ENCODE measurements at regions not wholly inside any gene's neighbourhood (a gene's known extent, or its start where the extent isn't known, plus 50 kb on each side); places are given as distances from the start of the nearest gene placed in this dataset.

DNA sequence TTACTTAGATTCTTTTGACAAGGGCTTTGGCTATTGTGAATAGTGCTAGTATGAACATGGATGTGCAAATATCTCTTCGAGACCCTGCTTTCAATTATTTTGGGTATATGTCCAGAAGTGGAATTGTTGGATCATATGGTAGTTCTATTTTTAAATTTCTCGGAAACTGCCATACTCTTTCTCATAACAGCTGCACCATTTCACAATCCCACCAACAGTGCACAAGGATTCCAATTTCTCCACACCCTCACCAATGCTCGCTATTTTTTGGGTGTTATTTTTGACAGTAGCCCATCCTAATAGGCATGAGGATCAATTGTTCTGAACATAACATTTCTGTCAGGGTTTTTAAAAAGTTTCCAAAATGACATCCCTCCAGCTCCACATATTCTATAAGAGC, 69.2 kb upstream of the ESR1 start:
- Histone ChIP-seq H3K9me2 (ENCODE audit: insufficient read depth) (no peaks in the 10 kb centered on the region), H3K9ac (no peak overlapping the region), H3K27me3 (replicated peaks; ENCODE audit: insufficient read depth) (no peaks in the 10 kb centered on the region), H3K4me2 (ENCODE audit: unreplicated experiment) (no peak overlapping the region), H3K4me1 (ENCODE audit: insufficient read depth) (no peaks in the 10 kb centered on the region), H3F3A (ENCODE audit: insufficient read depth) (no peaks in the 10 kb centered on the region), H3K79me2 (ENCODE audit: insufficient read depth) (no peaks in the 10 kb centered on the region), H3K4me3 (no peak overlapping the region), H3K36me3 (ENCODE audit: low read depth) (no peaks in the 10 kb centered on the region), H2AFZ (no peak overlapping the region), H3K27ac (no peak overlapping the region), H4K20me1 (ENCODE audit: insufficient read depth) (no peaks in the 10 kb centered on the region), H3K9me3 (ENCODE audit: low read depth) (no peaks in the 10 kb centered on the region)
- TF ChIP-seq EZH2 (IDR thresholded peaks at IDR 0.05; ENCODE audit: insufficient read depth, poor library complexity, severe bottlenecking) = no peak
- no peak for TF ChIP-seq EZH2phosphoT487 (IDR thresholded peaks at IDR 0.05; ENCODE audit: insufficient read depth, low read depth)
- no peak for DNase-seq
- in situ Hi-C loops (cut with MboI) = no loop called here
- 4 to 7% methylated on average over 3 of the region's 3 CpGs for WGBS, 2 experiments (ENCODE audit: low coverage in 1 of 2, low lambda C conversion rate in 2 of 2, missing lambda C conversion rate in 2 of 2)

- Histone ChIP-seq H3K27ac (no peak overlapping the region), H3K4me2 (ENCODE audit: unreplicated experiment) (no peak overlapping the region), H3K4me1 (ENCODE audit: insufficient read depth) (no peaks in the 10 kb centered on the region), H2AFZ (no peak overlapping the region), H3K27me3 (replicated peaks; ENCODE audit: insufficient read depth) (no peaks in the 10 kb centered on the region), H3K9me3 (ENCODE audit: low read depth) (no peaks in the 10 kb centered on the region), H4K20me1 (ENCODE audit: insufficient read depth) (no peaks in the 10 kb centered on the region), H3F3A (ENCODE audit: insufficient read depth) (no peaks in the 10 kb centered on the region), H3K36me3 (ENCODE audit: low read depth) (no peaks in the 10 kb centered on the region), H3K79me2 (ENCODE audit: insufficient read depth) (no peaks in the 10 kb centered on the region), H3K9me2 (ENCODE audit: insufficient read depth) (no peaks in the 10 kb centered on the region), H3K9ac (no peak overlapping the region), H3K4me3 (no peak overlapping the region)
- no peak for DNase-seq
- WGBS, 2 experiments (ENCODE audit: low coverage in 1 of 2, low lambda C conversion rate in 2 of 2, missing lambda C conversion rate in 2 of 2) = 56 to 63% methylated on average over 1 of the region's 1 CpG
- TF ChIP-seq EZH2phosphoT487 (IDR thresholded peaks at IDR 0.05; ENCODE audit: insufficient read depth, low read depth) (no peak), EZH2 (IDR thresholded peaks at IDR 0.05; ENCODE audit: insufficient read depth, poor library complexity, severe bottlenecking) (no peak)
- in situ Hi-C loops (cut with MboI) = no loop called here
Observed at GRCh38 chr6:151738960-151739359, 68.5 kb upstream of the ESR1 start.

GRCh38 chr6:151740820-151741219, 66.7 kb upstream of the ESR1 start:
- no peak for DNase-seq
- H2AFZ ChIP-seq = no peak overlapping the region
- no peaks in the 10 kb centered on the region for H3K4me1 ChIP-seq (ENCODE audit: insufficient read depth)
- H3K9ac ChIP-seq = no peak overlapping the region
- H3K9me2 ChIP-seq (ENCODE audit: insufficient read depth) = no peaks in the 10 kb centered on the region
- no peaks in the 10 kb centered on the region for H3K36me3 ChIP-seq (ENCODE audit: low read depth)
- no peaks in the 10 kb centered on the region for H3K27me3 ChIP-seq (replicated peaks; ENCODE audit: insufficient read depth)
- H3K27ac ChIP-seq = no peak overlapping the region
- H3K79me2 ChIP-seq (ENCODE audit: insufficient read depth) = no peaks in the 10 kb centered on the region
- H3K9me3 ChIP-seq (ENCODE audit: low read depth) = no peaks in the 10 kb centered on the region
- no peak overlapping the region for H3K4me2 ChIP-seq (ENCODE audit: unreplicated experiment)
- TF ChIP-seq EZH2 (IDR thresholded peaks at IDR 0.05; ENCODE audit: insufficient read depth, poor library complexity, severe bottlenecking) (no peak), EZH2phosphoT487 (IDR thresholded peaks at IDR 0.05; ENCODE audit: insufficient read depth, low read depth) (no peak)
- 90 to 99% methylated on average over 4 of the region's 4 CpGs for WGBS, 2 experiments (ENCODE audit: low coverage in 1 of 2, low lambda C conversion rate in 2 of 2, missing lambda C conversion rate in 2 of 2)
- in situ Hi-C loops (cut with MboI) = no loop called here
- H3F3A ChIP-seq (ENCODE audit: insufficient read depth) = no peaks in the 10 kb centered on the region
- no peaks in the 10 kb centered on the region for H4K20me1 ChIP-seq (ENCODE audit: insufficient read depth)
- H3K4me3 ChIP-seq = no peak overlapping the region

DNA sequence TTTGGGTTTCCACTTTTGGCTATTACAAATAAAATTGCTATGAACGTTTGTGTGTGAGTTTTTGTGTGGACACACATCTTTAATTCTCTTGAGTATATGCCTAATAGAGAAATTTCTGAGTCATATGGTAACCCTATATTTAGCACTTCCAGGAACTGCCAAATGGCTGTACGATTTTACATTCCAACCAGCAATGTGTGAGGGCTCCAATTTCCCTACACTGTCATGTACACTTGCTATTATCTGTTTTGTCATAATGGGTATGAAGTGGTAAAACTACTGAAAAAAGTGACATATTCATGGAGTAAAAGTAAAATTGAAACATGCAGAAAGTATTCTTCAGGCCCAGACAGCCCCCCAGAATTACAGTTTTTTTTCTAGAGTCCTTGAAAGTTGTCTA, 59.6 kb upstream of the ESR1 start:
- H3K9ac ChIP-seq = no peak overlapping the region
- no peaks in the 10 kb centered on the region for H3K27me3 ChIP-seq (replicated peaks; ENCODE audit: insufficient read depth)
- no peaks in the 10 kb centered on the region for H3K4me1 ChIP-seq (ENCODE audit: insufficient read depth)
- TF ChIP-seq EZH2phosphoT487 (IDR thresholded peaks at IDR 0.05; ENCODE audit: insufficient read depth, low read depth) = no peak
- no peak for TF ChIP-seq EZH2 (IDR thresholded peaks at IDR 0.05; ENCODE audit: insufficient read depth, poor library complexity, severe bottlenecking)
- H3K9me2 ChIP-seq (ENCODE audit: insufficient read depth) = no peaks in the 10 kb centered on the region
- in situ Hi-C loops (cut with MboI) = no loop called here
- no peak overlapping the region for H3K4me2 ChIP-seq (ENCODE audit: unreplicated experiment)
- 33 to 44% methylated on average over 2 of the region's 2 CpGs for WGBS, 2 experiments (ENCODE audit: low coverage in 1 of 2, low lambda C conversion rate in 2 of 2, missing lambda C conversion rate in 2 of 2)
- DNase-seq = peak; percentile 37
- no peaks in the 10 kb centered on the region for H3K36me3 ChIP-seq (ENCODE audit: low read depth)
- H3K79me2 ChIP-seq (ENCODE audit: insufficient read depth) = no peaks in the 10 kb centered on the region
- no peaks in the 10 kb centered on the region for H4K20me1 ChIP-seq (ENCODE audit: insufficient read depth)
- no peaks in the 10 kb centered on the region for H3K9me3 ChIP-seq (ENCODE audit: low read depth)
- no peak overlapping the region for H3K27ac ChIP-seq
- H3F3A ChIP-seq (ENCODE audit: insufficient read depth) = no peaks in the 10 kb centered on the region
- H2AFZ ChIP-seq = no peak overlapping the region
- no peak overlapping the region for H3K4me3 ChIP-seq

- DNase-seq = no peak
Observed at GRCh38 chr6:151749341-151749740, 58.1 kb upstream of the ESR1 start.

More at GRCh38 chr6:151749341-151749740, 58.1 kb upstream of the ESR1 start:
- TF ChIP-seq EZH2 (IDR thresholded peaks at IDR 0.05; ENCODE audit: insufficient read depth, poor library complexity, severe bottlenecking) (no peak), EZH2phosphoT487 (IDR thresholded peaks at IDR 0.05; ENCODE audit: insufficient read depth, low read depth) (no peak)
- WGBS, 2 experiments (ENCODE audit: low coverage in 1 of 2, low lambda C conversion rate in 2 of 2, missing lambda C conversion rate in 2 of 2) = 79 to 88% methylated on average over 2 of the region's 2 CpGs
- Histone ChIP-seq H3K27ac (no peak overlapping the region), H4K20me1 (ENCODE audit: insufficient read depth) (no peaks in the 10 kb centered on the region), H3K4me3 (no peak overlapping the region), H3F3A (ENCODE audit: insufficient read depth) (no peaks in the 10 kb centered on the region), H3K79me2 (ENCODE audit: insufficient read depth) (no peaks in the 10 kb centered on the region), H3K9ac (no peak overlapping the region), H3K4me1 (ENCODE audit: insufficient read depth) (no peaks in the 10 kb centered on the region), H3K9me3 (ENCODE audit: low read depth) (no peaks in the 10 kb centered on the region), H3K9me2 (ENCODE audit: insufficient read depth) (no peaks in the 10 kb centered on the region), H2AFZ (no peak overlapping the region), H3K4me2 (ENCODE audit: unreplicated experiment) (no peak overlapping the region), H3K27me3 (replicated peaks; ENCODE audit: insufficient read depth) (no peaks in the 10 kb centered on the region), H3K36me3 (ENCODE audit: low read depth) (no peaks in the 10 kb centered on the region)
- in situ Hi-C loops (cut with MboI) = no loop called here

Measured in GM23248 (cell line).